M059J (cell line): ENCODE measurements at regions not wholly inside any gene's neighbourhood (a gene's known extent, or its start where the extent isn't known, plus 50 kb on each side); places are given as distances from the start of the nearest gene placed in this dataset.

Experiments used
- DNase-seq: peaks from one replicate; pipeline ENCODE4 v3.0.0-alpha.2; 2012; ENCODE audit warnings: low read depth

GRCh38 chr13:57224414-57224813, 57.4 kb downstream of the PRR20E start:
- DNase-seq, result no peak

GRCh38 chr13:57250472-57250871, 83.5 kb downstream of the PRR20E start:
- no peak for DNase-seq

- DNase-seq, result no peak
These were observed 86.6 kb downstream of the PRR20E start for GRCh38 chr13:57253551-57253950.

- DNase-seq, result no peak
These were observed 98.0 kb downstream of the PRR20E start for GRCh38 chr13:57264965-57265364.

- no peak for DNase-seq
These were observed 103.5 kb downstream of the PRR20E start for GRCh38 chr13:57270493-57270892.

- DNase-seq, result no peak
These were observed 119.6 kb downstream of the PRR20E start for GRCh38 chr13:57286511-57287098.

- no peak for DNase-seq
These were observed 135.6 kb downstream of the PRR20E start for GRCh38 chr13:57302604-57303003.

GRCh38 chr13:57311009-57311586, 144.1 kb downstream of the PRR20E start:
- DNase-seq, result no peak

GRCh38 chr13:57314897-57315520, 148.0 kb downstream of the PRR20E start:
- DNase-seq, result no peak

GRCh38 chr13:57326532-57326931, 159.5 kb downstream of the PRR20E start:
- no peak for DNase-seq

- DNase-seq, result no peak
These were observed 173.9 kb downstream of the PRR20E start for GRCh38 chr13:57340878-57341277.

- DNase-seq, result no peak
These were observed 178.5 kb downstream of the PRR20E start for GRCh38 chr13:57345526-57345925.

GRCh38 chr13:57346786-57347185, 179.8 kb downstream of the PRR20E start:
- no peak for DNase-seq

- no peak for DNase-seq
These were observed 185.1 kb downstream of the PRR20E start for GRCh38 chr13:57352114-57352513.

GRCh38 chr13:57353831-57354230, 186.8 kb downstream of the PRR20E start:
- no peak for DNase-seq

- DNase-seq, result no peak
These were observed 208.9 kb downstream of the PRR20E start for GRCh38 chr13:57375876-57376275.

- DNase-seq, result no peak
These were observed 223.2 kb upstream of the PCDH17 start for GRCh38 chr13:57408312-57408711.

GRCh38 chr13:57409121-57409520, 222.4 kb upstream of the PCDH17 start:
- DNase-seq, result no peak

GRCh38 chr13:57409656-57410055, 221.9 kb upstream of the PCDH17 start:
- no peak for DNase-seq

- no peak for DNase-seq
These were observed 213.4 kb upstream of the PCDH17 start for GRCh38 chr13:57418067-57418677.

- DNase-seq, result no peak
These were observed 207.2 kb upstream of the PCDH17 start for GRCh38 chr13:57424379-57424778.

- no peak for DNase-seq
These were observed 206.0 kb upstream of the PCDH17 start for GRCh38 chr13:57425531-57425930.

GRCh38 chr13:57437587-57437986, 194.0 kb upstream of the PCDH17 start:
- no peak for DNase-seq
